Gastrocnemius medialis (tissue), 4 donors: ENCODE measurements at regions not wholly inside any gene's neighbourhood (a gene's known extent, or its start where the extent isn't known, plus 50 kb on each side); places are given as distances from the start of the nearest gene placed in this dataset.

ENCODE experiments used
- CTCF ChIP-seq, 5 experiments: fragments of 450-650 bp in 3 of 5; fragments of 200-600 bp in 2 of 5; sonication (generic) in 2 of 5; IDR thresholded peaks in 4 of 5; conservative IDR thresholded peaks in 1 of 5; 1 replicate in 4 of 5; 2 replicates in 1 of 5; pipeline ENCODE4 v1.5.1; 2016 to 2019; ENCODE audit warnings: antibody characterized with exemption in 5 of 5, mild to moderate bottlenecking in 3 of 5, moderate library complexity in 3 of 5
- POLR2A ChIP-seq, 2 donors: fragments of 450-650 bp; IDR thresholded peaks; one replicate each; pipeline ENCODE4 v1.6.1; 2017; ENCODE audit warnings: antibody characterized with exemption in 2 of 2, mild to moderate bottlenecking in 2 of 2, moderate library complexity in 2 of 2

- no peak for TF ChIP-seq CTCF (IDR thresholded peaks at IDR 0.05 in 4 of 5, conservative IDR thresholded peaks at IDR 0.05 in 1 of 5)
- TF ChIP-seq POLR2A (IDR thresholded peaks at IDR 0.05) = no peak
These were observed 149.3 kb upstream of the POU5F2 start for GRCh38 chr5:93890657-93891056.
